GM18868 (cell line): ENCODE measurements at regions not wholly inside any gene's neighbourhood (a gene's known extent, or its start where the extent isn't known, plus 50 kb on each side); places are given as distances from the start of the nearest gene placed in this dataset.
"Not testable (repeated sequence)": the region's sequence is repeated elsewhere in the genome, so short reads cannot be mapped to it uniquely, and the experiment has no call there.

Experiments
- ATAC-seq: cut with Tn5 transposase; IDR thresholded peaks from one replicate; pipeline ENCODE4 v1.9.1; 2021; ENCODE audit warnings: mild to moderate bottlenecking, moderate library complexity; ENCODE audit not compliant: unreplicated experiment

DNA sequence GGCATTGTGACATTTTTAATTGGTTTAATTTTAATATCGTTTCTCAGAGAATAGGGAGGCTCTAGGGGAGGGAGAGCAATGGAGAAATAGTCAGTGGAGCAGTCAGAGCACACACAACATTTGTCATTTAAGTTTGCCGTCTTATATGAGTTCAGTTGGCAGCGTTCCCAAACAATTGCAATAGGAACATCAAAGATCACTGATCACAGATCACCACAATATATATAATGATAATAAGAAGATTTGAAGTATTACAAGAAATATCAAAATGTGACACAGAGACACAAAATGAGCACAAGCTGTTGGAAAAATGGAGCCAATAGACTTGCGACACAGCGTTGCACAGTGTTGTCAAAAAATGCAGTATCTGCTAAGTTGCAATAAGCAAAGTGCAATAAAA, 303.7 kb downstream of the CDH19 start:
- ATAC-seq: no peak

DNA sequence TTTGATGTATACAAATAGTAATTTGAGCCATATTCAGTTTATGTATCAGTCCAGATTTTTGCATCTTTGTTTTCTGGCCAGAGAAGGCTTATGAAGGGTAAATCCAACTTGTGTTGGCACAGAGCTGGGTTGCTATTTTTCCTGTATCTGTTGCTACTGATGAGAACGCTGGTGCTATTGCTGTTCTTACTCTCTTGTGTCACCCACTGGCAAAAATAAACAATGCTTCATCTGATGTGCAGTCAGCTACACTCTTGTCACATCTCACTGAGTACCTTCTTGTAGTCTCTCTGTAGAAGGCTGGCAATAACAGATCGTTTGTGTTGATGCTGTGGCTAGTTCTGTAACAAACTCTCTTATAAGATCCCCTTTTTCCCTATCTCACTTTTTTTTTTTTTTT, 323.4 kb downstream of the CDH19 start:
- ATAC-seq: no peak

DNA sequence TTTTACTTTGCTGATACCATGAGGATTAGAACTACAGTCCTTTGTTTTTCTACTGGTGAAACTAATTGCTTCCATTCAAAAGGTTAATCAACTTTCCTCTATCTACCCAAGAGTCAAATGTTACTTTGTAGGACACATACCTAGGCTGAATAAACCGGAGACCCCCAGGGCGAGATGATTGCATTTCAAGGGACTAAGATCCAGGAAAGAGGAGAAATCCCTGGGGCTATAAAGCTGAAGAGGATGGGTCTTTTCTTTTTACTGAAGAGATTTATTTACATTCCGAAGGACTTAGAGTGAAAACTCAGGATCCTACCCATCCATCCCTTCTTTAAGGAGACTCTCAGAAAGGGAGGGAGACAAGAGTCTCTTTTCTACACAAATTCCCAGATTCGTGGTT, 331.9 kb downstream of the CDH19 start:
- ATAC-seq: no peak

DNA sequence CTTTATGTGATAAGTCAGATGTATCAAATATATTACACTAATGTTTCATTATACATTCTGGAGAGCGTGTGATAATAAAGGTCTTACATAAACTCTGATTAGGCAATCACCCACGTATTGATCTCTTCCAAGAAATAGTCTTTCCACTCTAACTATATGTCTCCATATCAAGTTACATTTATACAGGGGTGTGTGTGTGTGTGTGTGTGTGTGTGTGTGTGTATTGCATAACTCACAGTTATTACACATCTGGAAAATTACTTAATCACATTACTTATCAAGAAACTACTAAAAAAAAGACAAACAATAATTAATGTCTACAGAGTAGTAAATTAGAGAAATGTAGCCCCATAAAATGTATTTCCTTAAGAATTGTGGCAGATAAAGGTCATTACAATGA, 339.8 kb downstream of the CDH19 start:
- no peak for ATAC-seq

DNA sequence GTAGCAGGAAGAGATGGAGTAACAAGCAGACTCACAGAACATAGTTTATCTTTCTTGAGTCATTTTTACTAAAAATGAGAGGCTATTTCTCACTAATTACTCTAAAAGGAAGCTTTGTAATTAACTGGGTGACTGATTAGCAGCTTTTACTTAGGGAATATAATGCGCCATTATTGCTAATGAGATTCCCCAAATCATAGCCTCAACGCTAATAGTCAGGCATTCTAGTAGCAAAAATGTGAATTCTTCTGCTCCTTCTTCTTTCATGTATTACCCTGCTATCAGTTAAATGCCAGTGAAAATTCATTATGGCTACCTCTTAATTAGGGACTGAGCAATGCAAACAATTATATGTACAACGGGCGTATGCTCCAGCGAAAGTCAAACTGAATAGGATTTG, 349.8 kb downstream of the CDH19 start:
- ATAC-seq: no peak

DNA sequence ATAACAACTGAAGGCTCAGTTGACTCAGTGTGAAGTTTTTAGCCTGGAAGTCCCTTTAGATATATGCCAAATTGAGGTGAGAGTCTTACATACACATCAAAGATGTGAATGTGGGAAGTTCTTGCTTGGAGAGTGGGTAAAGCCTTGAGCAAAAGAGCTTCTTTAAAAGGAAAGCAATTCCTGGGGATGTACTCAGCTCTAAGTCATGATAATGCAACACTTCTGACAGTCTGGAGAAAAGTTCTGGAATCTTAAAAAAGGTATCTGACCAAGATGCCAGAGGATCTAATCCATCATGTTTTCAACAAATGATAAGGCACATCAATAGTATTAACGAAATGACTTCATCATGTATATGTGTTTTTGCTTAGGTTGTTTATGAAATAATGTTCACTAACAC, 351.2 kb downstream of the CDH19 start:
- ATAC-seq: no peak

DNA sequence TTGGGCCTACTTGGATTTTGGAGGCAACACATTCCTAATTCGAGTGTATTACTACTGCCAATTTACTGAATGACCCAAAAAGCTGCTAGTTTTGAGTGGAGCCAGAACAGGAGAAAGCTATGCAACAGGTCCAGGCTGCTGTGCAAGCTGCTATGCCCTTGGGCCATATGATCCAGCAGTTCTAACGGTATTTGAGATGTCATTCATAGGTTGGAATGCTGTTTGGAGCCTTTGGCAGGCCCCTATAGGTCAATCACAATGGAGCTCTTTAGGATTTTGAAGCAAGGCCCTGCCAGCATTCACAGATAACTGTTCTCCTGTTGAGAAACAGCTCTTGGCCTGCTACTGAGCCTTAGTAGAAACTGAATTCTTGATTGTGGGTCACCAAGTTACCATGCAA, 368.7 kb downstream of the CDH19 start:
- no peak for ATAC-seq

DNA sequence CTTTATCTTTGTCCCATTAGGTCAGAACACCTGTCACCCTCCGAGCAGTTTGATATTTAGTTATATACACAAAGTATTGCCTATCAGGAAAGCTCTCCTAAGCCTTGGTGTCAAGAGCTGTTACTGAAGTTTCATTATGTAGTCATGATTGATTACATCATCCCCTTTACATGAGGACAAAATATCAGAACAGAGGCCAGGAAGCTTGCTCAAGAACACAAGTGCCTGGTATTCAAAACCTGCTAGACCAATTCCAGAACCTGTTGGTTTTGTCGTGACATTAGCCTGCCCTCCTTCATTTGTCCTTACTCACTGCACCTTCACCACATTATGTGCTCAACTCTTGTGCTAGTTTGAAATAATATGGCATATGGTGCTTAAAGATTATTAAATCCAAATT, 377.1 kb downstream of the CDH19 start:
- ATAC-seq: no peak

DNA sequence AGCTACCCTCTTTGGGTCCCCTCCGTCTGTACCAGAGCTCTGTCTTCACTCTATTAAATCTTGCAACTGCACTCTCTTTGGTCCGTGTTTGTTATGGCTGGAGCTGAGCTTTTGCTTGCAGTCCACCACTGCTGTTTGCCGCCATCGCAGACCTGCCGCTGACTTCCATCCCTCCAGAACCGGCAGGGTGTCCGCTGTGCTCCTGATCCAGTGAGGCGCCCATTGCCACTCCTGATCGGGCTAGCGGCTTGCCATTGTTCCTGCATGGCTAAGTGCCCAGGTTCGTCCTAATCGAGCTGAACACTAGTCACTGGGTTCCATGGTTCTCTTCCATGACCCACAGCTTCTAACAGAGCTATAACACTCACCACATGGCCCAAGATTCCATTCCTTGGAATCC, 380.6 kb downstream of the CDH19 start:
- ATAC-seq: not testable (repeated sequence)

DNA sequence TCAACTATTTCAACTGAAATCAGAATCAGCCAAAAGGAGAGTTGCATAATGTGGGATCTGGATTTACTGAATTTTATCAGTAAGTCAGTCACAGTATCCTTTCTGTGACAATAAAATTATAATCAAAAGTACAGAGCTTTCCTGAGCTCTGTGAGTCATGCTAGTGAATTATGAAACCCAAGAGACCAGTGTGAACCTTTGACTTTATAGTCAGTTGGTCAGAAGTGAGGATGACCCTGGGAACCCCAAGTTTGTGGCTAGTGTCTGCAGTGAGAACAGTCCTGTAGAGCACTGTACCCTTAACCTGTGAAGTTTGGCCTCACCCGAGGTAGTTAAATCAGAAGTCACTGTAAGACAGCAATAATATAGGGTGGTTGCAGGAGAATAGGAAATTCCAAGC, 381.7 kb downstream of the CDH19 start:
- no peak for ATAC-seq

DNA sequence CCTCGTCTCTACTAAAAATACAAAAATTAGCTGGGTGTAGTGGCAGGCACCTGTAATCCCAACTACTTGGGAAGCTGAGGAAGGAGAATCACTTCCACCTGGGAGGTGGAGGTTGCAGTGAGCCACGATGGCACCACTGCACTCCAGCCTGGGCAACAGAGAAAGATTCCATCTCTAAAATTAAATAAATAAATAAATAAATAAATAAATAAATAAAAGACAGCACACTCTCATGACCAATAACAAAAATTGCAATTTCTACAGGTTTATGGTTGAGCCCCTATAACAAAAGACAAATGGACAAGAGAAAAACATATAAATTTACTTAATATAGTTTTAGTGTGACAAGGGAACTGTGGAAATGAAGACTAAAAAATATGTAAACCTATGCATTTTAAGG, 384.1 kb downstream of the CDH19 start:
- no peak for ATAC-seq

DNA sequence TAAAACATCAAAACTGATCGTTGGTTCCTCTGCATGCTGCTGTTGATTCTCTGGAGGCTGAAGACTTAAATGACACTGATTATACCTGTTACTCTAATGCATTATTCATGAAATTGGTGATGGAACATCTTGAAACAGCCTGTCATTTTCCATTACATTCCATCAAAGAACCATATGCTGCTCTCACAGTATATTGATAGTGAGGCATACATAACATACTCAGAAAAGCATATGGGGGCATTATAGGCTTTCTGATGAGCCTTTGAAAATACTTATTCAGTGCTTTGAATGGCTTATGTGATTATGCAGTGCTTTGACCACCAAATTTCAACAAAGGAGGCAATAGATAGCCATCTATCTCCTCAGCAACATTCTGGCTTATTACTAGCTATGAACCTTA, 392.1 kb downstream of the CDH19 start:
- no peak for ATAC-seq

DNA sequence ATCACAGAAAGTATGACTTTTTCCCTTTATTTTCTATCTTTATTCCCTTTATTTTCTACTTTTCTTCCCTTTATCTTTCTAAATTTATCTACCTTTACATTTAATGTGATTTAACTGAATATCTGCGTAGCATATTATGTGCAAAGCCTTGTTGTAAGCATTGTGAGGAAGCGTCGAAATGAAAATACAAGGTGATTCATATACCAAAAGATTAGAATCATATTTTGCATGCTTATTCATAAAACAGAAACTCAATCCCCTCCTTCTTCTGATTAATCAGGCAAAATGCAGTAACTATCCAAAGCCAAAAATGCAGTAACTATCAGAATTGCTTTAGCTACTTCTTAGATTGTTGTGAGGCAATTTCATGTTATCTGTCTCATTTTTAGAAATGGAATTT, 393.0 kb downstream of the CDH19 start:
- ATAC-seq: no peak

DNA sequence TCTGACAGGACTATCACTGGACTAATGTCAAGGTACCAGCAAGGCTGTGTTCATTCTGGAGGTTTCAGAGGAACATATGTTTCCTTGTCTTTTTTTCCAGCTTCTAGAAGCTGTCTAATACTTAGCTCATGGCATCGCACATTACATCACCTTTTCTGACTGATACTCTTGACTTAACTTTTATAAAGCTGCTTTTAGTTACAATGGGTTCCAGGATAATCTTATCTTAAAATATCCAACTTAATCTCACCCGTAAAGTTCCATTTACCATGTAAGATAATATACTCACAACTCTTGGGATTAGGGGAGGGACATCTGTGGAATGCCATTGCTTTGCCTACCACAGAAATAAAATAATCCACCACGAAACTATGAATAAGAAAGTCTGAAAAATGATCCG, 394.2 kb downstream of the CDH19 start:
- ATAC-seq: no peak

DNA sequence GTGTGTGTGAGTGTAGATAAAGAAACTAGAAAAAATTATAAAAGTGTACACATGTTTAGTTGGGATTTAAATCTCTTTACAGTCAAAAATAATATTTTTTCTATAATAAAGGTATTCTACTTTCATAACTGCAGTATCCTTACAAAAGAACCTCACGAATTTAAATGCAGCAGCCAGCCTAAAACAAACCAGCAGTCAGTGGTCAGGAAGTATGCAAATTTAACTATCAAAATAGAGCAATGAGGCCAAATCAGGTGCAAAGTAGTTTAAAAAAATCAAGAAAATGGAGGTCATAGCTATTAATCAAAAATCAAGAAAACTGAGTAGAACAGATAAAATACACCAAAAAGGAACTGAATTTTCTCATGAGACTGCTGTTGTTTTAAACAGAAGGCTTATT, 407.1 kb downstream of the CDH19 start:
- no peak for ATAC-seq

DNA sequence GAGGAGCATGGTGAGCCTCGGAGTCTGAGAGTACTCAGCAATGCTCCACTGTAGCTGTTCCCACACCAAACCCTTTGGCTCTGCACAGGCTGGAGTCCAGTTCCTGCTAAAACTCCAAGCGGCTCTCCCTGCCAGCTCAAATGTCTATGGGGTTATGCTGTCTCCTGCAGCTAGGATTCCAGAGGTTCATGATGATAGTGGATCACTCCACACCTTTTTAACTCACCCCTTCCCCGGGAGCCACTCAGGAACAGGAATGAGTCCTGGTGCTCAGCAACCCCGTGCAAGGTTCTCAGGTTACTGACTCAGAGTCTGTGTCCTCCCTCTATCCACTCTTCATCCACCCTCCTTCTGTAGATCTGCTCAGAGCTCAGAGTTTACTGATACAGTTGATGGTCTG, 410.0 kb downstream of the CDH19 start:
- no peak for ATAC-seq

DNA sequence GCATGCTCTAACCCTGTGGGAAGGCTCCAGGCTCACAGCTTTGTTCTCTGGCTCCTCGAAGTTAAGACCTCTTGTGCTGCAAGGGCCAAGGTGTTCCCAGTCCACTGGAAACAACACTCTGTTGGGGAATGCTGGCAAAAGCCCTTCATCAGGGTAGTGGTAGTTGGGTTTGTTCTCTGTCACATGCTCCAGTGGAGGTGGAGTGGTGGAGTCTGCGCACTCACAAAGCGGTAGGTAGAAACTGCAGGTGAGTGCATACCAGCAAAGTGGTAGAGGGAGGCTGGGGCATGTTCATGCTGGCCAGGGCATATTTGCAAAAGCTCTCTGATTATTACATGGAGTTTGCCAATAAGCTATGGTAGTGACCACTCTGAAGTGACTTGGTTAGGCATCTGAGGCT, 410.5 kb downstream of the CDH19 start:
- no peak for ATAC-seq

DNA sequence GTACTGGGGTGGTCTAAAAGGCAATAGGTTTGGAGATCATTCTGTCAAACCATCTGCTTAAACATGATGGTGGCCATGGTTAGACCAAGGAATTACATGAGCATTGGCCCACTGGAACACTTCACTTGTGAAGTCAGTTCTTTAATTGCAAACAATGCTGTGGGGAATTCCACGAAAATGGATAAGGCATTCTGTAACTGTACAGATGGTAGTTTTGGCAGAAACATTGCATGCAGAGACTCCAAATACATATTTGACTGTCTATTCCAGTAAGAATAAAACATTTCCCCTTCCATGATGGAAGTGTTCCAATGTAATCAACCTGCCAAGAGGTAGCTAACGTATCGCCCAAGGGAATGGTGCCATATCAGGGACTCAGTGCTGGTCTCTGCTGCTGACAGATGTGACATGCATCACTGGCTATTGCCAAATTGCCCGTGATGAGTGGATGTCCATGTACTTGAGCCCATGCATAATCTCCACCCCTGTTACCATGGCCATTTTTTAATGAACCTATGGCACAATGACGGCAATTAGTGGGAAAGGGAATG, 417.9 kb downstream of the CDH7 start:
- no peak for ATAC-seq

DNA sequence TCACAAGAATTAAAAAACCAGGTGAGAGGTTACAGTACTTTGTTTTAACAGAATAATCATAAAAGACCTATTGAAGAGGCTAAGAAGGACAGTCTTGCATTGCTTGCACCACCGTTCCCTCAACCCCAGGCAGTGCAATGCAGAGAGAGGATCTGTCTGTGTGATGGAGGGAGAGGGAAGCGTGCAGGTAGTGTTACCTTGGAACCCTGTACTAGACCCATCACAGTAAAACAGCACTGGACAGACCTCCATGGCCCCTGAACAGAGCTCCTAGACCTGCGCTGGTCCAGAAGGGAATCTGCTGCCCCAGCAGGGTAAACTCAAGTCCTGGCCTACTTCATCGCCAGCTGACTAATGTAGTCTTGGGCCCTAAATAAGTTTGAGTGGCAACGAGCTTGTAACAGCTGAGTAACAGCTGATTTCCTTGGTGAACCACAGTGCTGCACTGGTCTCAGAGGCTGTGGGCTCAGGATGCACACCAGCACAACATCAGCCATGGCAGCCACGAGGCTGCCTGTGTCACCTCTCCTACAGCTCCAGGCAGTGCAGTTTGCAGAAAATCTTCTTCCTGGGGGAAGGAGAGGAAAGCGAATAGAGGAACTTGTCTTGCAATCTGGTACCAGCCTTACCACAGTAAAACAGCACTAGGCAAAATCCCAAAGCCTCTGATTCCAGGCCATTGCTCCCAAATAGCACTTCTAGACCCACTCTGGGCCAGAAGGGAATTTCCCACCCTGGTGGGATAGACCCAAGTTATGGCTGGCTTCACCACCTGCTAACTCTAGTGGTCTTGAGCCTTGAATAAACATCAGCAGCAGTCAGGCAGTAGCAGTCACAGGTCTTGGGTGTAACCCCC, 417.2 kb downstream of the CDH7 start:
- no peak for ATAC-seq

DNA sequence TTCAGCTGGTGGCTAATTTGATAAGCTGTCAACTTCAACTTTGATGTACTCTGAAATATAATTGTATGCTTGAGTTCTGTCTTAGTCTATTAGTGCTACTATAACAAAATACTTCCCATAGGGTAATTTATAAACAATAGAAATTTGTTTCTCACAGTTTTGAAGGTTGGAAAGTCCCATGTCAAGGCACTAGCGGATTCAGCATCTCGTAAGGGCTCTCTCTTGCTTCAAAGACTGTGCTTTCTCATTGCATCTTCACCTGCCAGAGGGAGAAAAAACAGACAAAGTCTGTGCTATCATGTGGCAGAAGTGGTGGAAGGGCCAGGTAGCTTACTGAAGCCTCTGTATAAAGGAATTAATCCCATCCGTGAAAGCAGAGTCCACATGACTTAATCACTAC, 409.2 kb downstream of the CDH7 start:
- ATAC-seq: peak; percentile 34

DNA sequence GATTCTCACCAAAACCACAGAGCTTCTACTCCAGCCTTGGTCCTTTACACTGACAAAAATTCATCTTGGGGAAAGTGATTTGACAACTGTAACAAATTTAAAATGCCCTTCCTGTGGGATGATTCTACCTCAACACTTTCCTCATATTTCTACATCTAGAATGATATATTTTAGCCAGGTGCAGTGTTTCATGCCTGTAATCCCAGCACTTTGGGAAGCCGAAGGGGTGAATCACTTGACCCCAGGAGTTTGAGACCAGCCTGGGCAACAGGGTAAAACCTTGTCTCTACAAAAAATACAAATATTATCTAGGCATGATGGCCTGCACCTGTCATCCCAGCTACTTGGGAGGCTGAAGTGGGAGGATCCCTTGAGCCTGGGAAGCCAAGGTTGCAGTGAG, 408.6 kb downstream of the CDH7 start:
- no peak for ATAC-seq

DNA sequence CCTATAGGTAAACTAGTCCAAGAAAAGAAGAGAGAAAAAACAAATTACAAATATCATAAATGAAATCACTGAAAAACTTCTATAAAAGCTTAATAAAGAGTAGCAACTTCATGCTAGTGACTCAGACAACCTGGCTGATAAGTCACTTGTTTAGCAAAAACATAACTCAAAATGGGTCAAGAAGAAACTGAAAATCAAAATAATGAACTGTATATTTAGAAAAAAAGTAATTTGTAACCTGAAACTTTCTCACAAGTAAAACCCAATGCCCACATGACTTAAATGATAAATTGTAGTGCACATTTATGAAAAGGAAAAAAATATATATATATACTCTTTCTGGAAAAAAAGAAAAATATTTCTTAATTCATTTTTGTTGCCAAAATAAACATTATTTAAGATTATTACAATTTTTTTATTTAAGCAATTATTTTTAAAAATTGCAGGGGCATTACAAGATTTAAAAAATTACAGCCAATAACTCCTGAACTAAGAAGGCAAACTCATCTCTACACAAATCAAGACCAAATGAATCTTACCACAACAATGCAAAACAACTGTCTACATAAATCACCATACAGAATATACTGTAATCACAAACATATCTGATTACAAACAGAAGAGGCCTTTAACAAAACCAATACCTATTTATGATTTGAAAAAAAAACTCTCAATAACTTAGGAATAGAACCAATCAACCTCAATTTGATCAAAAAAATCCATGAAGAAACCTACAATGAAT, 406.3 kb downstream of the CDH7 start:
- peak; percentile 73 for ATAC-seq
